Medulla oblongata (tissue), 1 donor: ENCODE measurements at regions not wholly inside any gene's neighbourhood (a gene's known extent, or its start where the extent isn't known, plus 50 kb on each side); places are given as distances from the start of the nearest gene placed in this dataset.
A peak's percentile ranks its signal among the peaks of the same experiment; 100 is the strongest.
"Not testable (repeated sequence)": the region's sequence is repeated elsewhere in the genome, so short reads cannot be mapped to it uniquely, and the experiment has no call there.

Source experiments
- DNase-seq: peaks from one replicate; pipeline ENCODE4 v3.0.0-alpha.2; 2015; ENCODE audit errors: extremely low spot score

DNA sequence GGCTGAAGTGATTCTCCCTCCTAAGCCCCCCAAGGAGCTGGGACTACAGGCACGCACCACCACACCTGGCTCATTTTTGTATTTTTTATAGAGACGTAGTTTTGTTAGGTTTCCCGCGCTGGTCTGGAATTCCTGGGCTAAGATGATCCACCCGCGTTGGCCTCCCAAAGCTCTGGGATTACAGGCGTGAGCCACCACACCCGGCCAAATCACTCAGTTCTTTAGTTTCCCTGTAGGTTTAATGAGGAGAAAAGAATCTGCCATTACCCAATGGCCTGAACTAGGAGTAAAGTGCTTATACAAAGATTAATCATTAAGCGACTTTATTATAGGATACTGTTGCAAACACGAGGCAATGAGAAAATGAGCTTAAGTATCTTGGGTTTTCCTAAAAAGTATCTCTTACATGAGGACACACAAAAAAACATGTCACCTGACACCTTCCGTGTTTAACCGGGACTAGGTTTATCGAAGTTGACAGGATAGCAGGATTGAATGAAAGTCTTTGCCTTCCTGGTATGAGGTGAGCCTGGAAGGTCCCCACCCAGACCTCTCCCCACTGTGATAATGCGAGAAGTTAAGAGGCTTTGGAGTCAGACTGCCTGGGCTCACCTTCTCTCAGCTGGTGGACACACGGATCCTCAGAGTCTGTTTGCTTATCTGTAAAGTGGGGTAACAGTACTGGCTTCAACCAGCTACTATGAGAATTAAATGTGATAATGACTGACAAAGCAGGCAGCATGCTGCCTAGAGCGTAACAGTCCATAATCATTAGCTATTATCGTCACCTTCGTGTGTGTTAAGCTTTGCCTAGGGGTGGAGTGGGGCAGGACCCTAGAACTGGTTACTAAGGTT lies 133.5 kb upstream of the KRAS start:
- peak; percentile 7 for DNase-seq

DNA sequence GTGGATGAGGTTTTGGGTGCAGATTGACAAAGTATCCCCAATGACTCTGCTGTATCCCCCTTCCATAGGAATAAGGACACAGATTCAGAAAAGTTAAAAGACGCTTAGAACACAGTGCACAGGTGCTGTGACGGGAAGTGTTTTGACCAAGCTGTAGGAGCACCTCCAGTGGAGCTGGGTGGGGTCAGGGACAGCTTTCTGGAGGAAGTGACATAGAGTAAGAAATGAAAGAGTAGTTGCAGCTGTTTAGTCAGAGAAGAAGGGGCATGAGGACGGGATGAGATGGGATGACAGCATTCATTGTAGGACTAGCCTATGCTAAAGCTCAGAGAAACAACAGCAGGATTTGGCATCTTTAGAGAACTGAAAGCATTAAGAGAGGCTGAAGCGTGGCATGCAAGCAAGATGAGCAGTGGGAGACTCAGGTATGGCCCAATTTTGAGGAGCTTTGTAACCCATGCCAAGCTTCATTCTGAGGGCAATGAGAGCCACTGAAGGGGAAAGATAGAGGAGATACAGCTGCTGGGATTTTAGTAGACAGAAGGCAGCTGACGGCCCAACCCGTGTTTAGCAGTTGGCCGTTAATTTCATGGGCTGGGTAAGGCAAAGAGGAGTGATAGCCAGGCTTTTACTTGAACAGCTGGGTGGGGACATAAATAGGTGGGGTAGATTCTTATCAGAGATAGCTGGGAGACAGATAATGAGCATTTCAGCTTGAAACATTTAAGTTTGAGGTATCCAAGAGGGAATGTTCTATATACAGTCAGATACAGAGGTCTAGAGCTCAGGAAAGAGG lies 131.8 kb upstream of the KRAS start:
- DNase-seq, result no peak

DNA sequence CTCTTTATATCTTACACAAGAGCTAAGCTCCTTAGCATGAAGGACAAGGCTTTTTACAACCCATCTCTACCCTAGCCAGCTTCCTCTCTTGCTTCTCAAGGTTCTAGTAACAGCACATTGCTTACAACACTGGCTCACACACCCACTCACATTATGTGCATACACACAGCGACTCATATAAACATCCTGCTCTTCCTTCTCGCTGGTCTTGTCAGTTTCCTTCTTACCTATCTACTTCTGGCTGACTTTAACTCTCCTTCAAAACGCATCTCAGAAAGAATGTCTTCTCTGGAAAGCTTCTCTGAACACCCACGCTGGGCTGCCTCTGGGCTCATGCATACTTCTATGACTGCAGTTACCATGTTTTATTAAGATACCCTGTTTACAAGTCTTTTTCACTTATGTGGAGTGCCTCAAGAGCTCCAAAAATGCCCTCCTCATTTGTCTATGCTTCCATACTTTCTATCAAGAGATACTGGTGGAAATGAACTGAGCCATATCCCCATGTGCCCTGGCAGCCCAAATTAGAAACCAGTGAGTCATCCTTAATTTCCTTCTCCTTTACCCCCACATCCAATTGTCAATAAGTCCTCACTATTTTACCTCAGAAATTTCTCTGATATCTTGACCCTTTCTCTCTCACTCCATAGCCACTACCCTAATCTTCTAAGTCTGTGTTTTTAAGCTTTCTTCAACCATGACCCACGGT lies 126.9 kb upstream of the KRAS start:
- DNase-seq, result no peak

DNA sequence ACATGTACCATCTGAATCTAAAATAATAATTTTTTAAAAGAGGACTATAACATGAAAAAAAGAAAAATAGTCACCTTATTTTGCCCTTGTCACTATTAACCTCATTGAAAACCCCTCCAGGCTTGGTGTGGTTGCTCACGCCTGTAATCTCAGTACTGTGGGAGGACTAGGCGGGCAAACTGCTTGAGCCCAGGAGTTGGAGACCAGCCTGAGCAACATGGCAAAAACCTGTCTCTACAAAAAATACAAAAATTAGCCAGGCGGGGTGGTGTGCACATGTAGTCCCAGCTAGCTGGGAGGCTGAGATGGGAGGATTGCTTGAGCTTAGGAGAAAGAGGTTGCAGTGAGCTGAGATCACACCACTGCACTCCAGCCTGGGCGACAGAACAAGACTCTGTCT lies 126.3 kb upstream of the KRAS start:
- DNase-seq, result no peak

DNA sequence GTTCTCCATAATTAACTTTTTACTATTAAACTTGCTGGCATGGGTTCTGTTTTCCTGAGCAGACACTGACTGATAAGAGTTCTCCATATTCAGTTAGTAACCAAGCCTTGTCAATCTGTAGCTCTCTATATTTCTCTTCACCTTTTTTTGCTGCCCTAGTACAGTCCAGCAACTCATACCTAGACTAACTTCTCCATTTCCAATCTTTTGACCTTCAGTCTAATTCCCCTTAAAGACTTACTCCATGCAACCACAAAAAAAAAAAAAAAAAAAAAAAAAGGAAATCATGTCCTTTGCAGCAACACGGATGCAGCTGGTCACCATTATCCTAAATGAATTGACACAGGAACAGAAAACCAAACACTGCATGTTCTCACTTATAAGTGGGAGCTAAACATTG lies 125.7 kb upstream of the KRAS start:
- DNase-seq, result no peak

DNA sequence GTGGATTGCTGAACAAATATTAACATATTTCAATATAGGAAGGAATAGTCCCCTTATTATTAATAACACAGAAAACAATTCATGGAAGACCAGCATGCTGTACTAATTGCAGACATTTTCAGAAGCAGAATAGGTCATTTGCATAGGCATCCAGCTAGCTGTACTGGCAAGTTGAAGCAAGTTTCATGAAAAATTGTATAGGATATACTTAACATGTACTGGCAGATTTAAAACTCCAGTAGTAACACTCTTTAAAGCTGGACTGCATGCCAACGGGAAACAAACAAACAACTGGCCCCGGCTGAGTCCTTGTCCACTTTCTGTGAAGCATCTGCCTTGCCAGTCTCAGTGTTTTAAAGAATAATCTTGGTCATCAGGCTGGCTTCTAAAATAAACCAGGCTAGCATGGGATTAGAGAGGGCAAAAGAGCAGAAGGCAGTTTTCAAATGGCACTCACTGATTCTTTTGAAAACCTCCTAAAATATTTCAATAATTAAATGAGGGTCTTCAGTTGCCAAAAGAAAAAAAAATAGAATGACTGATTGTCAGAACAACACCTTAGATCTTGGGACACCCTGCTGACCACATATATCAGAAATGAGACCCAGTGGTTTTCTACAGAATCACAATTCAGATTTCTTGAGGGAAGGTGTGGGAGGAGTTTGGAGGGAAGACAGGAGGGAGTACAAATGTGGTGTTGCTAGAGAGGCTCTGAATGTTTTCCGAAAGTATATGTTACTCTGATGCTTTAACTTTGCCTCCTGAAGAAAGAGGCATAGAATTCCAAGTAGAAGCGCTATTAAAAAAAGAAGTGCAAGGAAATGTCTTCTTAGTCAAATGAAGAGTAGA lies 122.5 kb upstream of the KRAS start:
- DNase-seq, result no peak

DNA sequence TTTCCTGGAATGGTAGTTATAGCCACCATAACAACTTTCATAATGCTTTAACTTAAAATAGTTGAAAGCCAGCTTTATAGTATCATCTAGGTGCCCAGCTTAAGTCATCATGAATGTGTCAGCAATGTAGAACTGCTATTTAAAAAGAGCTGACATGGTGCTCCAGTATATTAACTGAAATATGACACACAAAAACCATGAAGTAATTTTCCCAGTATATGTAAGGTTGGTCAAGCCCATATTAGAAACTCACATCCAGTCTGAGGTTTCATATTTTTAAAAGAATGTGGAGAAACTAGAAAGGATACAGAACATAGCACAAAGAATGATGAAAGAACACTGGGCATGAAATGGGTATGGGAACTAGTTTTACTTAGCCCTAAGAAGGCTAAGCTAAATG lies 121.3 kb upstream of the KRAS start:
- DNase-seq, result no peak

DNA sequence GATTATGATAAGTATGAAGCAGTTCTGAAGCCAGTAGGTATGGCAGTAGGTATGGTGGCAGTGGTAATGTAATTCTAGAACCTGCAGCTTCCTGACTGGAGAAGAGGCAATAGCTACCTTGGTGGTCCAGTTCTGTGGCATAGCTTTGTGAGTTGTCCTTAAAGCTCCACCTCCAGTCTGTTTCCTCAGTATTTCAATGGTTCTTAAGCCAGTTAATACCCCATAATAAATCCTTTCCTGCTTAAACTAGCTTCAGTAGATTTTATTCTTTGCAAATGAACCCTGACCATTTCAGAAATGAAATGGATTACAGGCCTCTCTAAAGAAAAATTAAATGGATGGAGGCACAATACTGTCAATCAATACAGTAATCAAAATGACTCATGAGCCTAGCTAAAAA lies 117.8 kb upstream of the KRAS start:
- DNase-seq, result no peak

DNA sequence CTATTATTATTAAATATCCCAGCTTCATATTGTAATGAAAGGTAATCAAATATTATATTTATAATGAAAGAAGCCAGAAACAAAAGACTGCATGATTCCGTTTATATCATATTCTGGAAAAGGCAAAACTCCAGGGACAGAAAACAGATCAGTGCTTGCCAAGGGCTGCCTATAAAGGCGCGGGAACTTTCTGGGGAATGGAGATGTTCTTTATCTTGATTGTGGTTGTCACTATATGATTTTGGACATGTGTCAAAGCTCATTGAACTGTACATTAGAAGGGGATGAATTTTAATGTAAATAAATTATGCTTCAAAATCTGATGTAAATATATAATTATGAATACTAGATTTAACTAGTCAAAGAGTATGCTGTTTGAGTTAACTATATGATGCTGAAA lies 115.4 kb upstream of the KRAS start:
- no peak for DNase-seq

DNA sequence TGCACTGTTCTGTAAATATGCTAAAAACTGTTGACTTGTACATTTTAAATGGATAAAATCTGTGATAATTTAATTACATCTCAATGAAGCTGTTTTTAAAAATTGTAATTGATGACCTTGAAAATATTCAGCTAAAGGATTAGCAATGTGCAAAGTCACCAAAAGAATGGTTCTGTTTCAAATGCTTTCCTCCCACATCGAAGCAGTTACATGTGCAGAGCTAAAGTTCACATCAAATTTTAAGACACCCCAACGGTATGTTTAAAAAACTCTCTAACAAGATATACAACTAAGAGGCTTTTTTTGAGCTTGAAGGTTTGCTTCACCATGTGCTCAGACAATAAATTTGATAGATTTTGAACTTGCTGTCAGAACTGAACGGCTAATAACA lies 114.6 kb upstream of the KRAS start:
- no peak for DNase-seq

DNA sequence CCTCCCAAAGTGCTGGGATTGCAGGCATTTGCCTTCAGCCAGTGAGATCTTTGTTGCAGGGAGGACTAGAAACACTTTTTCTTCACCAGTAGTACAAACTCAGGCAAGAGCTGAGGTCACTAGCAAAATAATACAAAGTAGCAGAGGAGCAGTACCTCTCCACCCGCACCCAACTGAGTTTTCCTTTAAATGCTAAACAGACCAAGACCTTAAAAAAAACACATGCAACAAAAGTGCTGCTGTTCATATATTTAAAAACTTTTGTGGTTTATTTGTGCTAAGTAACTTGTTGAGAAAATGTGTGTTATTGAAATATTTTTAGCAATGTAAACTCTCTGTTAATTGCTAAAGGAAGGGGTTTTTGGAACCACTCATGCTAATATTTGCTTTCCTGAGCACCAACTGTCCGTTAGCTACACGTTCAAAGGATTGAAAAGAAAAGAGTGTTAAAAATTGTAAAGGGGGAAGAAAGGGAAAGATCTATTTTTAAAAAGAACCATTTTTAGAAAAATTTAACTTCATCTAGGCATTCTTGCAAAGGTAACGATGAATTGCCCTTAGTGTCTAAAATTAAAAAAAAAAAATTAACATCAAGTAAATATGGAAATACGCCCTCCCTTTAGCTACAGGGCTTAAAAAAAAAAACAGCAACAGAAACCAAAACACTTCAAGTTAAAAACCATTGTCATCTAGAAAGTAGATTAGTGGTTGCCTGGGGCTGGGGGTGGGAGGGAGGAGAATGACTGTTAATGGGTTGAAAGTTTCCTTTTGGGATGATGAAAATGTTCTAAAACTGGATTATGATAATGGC lies 114.0 kb upstream of the KRAS start:
- no peak for DNase-seq

DNA sequence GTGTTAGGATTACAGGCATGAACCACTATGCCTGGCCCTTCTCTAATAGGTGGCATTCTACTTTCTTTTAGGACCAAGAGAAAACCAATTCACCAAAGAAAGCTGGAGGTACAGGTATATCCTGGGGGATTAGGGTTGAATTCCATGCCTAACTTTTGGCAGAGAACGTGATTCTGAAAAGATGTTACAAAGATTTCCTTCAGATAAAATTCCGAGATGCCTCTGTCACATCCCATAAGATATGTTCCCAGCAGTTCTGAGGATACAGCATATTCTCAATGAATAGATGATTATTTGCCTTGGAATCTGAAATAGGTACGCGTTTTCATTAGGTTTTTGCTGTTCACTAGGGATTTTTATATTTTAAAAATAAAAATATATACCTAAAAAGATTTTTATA lies 111.9 kb upstream of the KRAS start:
- DNase-seq, result no peak

DNA sequence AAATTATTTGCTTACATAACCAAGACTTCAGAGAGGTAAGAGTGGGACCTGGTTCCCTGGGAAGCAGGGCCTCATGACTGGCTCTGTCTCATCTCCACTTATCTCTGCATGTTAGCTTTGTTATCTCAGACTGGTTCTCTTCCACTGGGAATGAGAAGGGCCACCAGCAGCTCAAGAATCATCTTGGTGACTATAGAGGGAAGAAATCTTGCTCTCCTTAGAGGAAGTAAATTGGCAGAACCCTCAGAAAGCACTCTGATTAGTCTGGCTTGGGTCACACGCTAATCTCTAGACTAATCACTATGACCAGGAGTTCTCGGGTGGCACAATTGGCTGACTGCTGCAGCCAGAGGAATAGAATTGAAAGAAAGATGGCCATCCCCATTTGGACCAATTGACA lies 110.8 kb upstream of the KRAS start:
- no peak for DNase-seq

DNA sequence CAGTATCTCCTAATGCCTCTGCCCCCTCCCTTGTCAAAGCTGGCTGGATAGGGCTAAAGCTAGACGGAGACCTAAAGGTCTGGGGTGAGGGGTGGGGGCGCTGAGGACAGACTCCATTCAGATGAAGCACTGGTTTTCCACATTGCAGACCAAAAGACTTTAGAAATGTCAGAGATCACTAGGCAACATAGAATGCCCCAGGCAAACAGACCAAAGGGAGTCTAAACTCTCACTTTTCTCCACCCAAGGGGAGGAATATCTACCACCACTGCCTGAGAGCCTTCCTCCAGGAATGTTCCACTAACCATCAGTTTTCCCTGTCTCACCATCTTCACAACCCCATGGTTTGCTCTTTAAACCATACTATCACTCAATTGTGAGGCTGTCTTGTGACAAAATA lies 106.9 kb upstream of the KRAS start:
- no peak for DNase-seq

DNA sequence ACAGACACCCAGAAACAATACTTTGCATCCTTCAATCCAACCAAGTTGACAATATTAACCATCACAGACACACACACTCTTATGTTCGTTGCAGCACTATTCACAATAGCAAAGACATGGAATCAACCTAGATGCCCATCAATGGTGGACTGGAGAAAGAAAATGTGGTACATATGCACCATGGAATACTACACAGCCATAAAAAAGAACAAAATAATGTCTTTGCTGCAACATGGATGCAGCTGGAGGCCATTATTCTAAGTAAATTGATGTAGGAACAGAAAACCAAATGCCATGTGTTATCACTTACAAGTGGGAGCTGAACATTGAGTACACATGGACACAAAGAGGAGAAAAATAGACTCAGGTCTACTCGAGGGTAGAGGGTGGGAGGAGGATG lies 102.2 kb upstream of the KRAS start:
- DNase-seq, result not testable (repeated sequence)

DNA sequence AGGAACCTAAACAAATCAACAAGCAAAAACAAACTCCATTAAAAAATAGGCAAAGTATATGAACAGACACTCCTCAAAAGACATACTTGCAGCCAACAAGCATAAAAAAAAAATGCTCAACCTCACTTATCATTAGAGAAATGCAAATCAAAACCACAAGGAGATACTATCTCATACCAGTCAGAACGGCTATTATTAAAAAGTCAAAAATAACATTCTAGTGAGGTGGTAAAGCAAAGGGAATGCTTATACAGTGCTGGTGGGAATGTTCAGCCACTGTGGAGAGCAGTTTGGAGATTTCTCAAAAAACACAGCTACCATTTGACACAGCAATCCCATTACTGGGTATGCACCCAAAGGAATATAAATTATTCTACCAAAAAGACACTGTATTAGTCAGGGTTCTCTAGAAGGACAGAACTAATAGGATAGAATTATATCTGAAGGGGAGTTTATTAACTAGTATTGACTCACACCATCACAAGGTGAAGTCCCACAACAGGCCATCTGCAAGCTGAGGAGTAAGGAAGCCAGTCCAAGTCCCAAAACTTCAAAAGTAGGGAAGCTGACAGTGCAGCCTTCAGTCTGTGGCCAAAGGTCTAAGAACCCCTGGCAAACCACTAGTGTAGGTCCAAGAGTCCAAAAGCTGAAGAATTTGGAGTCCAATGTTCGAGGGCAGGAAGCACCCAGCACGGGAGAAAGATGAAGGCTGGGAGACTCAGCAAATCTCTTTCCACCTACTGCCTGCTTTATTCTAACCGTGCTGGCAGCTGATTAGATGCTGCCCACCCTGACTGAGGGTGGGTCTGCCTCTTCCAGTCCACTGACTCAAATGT lies 101.6 kb upstream of the KRAS start:
- DNase-seq, result no peak

DNA sequence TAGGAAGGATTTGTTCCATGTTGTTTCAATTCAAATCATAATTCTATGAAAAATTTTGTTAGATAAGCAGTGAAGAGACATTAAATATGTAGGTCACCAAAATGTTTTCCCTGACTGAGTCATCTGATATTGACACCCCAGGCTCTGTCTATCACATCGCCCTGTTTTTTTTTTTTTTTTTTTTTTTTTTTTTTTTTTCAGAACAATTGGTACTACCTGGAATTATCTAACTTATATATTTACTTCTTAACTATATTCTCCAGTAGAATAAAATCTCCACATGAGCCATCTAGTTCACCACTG lies 97.8 kb upstream of the KRAS start:
- no peak for DNase-seq

DNA sequence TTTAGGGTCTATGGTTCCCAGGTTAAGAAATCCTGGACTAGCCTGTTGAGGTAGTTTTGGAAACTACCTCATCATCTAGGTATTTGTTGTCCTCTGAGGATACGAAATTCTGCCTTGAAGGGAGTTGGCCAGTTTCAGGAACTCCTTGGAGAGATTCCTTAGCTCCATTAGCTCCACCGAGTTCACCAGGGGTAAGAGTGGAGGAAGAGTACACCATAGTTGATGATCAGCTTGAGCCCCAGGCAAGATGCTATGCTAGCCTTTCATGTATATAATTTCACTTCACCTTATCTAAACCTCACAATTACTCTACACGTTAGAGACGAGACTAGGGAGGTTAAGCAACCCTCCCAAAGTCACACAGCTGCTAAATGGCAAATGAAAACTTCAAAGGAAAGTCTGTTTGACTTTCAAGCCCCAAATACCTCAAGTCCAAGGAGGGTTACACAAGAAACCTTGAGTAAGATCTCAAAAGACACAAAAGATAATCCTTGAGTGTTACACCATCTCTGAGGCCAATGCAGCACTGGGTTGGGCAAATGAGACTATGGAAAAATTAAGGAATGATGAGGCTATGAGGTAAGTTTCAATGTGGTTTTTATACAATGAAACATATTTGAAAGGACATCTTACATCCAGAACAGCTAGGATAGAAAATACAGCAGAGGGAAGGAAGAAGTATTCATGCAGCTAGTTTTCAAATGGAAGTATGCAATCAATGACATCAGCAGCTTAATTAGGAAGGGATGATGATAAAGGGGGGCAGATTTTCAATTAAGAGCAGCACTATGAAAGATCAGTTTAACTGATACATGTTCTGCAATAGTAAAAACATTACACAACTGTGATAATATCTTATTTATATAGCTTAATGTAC lies 97.2 kb upstream of the KRAS start:
- no peak for DNase-seq

DNA sequence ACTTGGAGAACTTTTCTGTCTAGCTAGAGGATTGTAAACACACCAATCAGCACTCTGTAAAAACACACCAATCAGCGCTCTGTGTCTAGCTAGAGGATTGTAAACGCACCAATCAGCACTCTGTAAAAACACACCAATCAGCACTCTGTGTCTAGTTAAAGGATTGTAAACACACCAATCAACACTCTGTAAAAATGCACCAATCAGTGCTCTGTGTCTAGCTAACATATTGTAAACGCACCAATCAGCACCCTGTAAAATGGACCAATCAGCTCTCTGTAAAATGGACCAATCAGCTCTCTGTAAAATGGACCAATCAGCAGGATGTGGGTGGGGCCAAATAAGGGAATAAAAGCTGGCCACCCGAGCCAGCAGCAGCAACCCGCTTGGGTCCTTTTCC lies 91.1 kb upstream of the KRAS start:
- DNase-seq, result not testable (repeated sequence)
